ENCODE measurements at regions not wholly inside any gene's neighbourhood (a gene's known extent, or its start where the extent isn't known, plus 50 kb on each side); places are given as distances from the start of the nearest gene placed in this dataset.

- no peak for TF ChIP-seq REST (IDR thresholded peaks at IDR 0.05; ENCODE audit: low read depth)
- TF ChIP-seq RAD21 (IDR thresholded peaks at IDR 0.05; ENCODE audit: low read depth), result no peak
- TF ChIP-seq MAX (IDR thresholded peaks at IDR 0.05), result no peak
- TF ChIP-seq CEBPB (IDR thresholded peaks at IDR 0.05), result no peak
- TF ChIP-seq ZBTB7A (IDR thresholded peaks at IDR 0.05; ENCODE audit: low read depth), result no peak
- TF ChIP-seq CREB1 (IDR thresholded peaks at IDR 0.05; ENCODE audit: low read depth), result no peak
- no peak for TF ChIP-seq EGR1 (IDR thresholded peaks at IDR 0.05)
- TF ChIP-seq EP300 (IDR thresholded peaks at IDR 0.05; ENCODE audit: borderline replicate concordance), result no peak
- no peak for TF ChIP-seq TAF1 (IDR thresholded peaks at IDR 0.05; ENCODE audit: low read depth)
- no peak for TF ChIP-seq TEAD4 (IDR thresholded peaks at IDR 0.05)
These were observed 340.0 kb upstream of the MEOX2 start for GRCh38 chr7:16026253-16027020.
